ENCODE measurements at regions not wholly inside any gene's neighbourhood (a gene's known extent, or its start where the extent isn't known, plus 50 kb on each side); places are given as distances from the start of the nearest gene placed in this dataset.

DNA sequence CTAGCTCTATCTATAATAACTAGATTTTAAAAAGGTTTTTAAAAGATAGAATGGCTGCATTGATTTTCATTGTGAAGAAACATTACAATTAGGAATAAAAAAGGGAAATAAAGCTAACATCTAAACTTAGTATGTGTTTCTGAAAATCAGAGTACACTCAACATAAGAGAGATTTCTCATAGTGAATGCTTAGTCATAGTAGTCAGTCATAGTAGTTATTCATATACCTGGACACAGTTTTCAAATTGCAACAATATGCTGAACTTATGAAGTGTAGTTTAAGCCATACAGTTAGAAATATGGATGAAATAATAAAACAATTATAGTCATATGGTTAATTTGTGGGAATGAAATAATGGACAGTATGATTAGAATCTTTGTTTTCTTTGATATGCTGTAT lies 273.0 kb upstream of the CTNND2 start:
- H3K9me3 ChIP-seq, result no peaks in the 10 kb centered on the region
- no peak overlapping the region for H3K27ac ChIP-seq (ENCODE audit: low read length)
- no peaks in the 10 kb centered on the region for H3K27me3 Mint-ChIP-seq
- ChIA-PET CTCF (no interaction called here), POLR2A (no interaction called here)
- no peaks in the 10 kb centered on the region for H3K4me1 Mint-ChIP-seq
- no peak overlapping the region for H3K27ac Mint-ChIP-seq
- no peaks in the 10 kb centered on the region for H3K36me3 ChIP-seq (ENCODE audit: control insufficient read depth in 2 of 2, extremely low read depth in 1 of 2, insufficient read depth in 1 of 2, low read length in 1 of 2)
- no peak for DNase-seq
- no peak overlapping the region for H3K4me3 Mint-ChIP-seq
- no peaks in the 10 kb centered on the region for H3K4me1 ChIP-seq (ENCODE audit: control insufficient read depth in 1 of 2, extremely low read depth in 1 of 2, insufficient read depth in 2 of 2, low read length in 2 of 2)
- H3K9me3 Mint-ChIP-seq, result peaks cover 0 to 19% (median 11%) of the 10 kb centered on the region in 3 donors
- no peak overlapping the region for H3K4me3 ChIP-seq (ENCODE audit: control insufficient read depth in 1 of 2, extremely low read depth in 1 of 2, low read length in 1 of 2)
- H3K27me3 ChIP-seq (replicated peaks in 1 of 2; ENCODE audit: control insufficient read depth in 2 of 2, extremely low read depth in 1 of 2, insufficient read depth in 2 of 2, low read length in 1 of 2), result no peaks in the 10 kb centered on the region
- ATAC-seq (replicated peaks in 1 of 4), result no peak
- no peaks in the 10 kb centered on the region for H3K36me3 Mint-ChIP-seq

DNA sequence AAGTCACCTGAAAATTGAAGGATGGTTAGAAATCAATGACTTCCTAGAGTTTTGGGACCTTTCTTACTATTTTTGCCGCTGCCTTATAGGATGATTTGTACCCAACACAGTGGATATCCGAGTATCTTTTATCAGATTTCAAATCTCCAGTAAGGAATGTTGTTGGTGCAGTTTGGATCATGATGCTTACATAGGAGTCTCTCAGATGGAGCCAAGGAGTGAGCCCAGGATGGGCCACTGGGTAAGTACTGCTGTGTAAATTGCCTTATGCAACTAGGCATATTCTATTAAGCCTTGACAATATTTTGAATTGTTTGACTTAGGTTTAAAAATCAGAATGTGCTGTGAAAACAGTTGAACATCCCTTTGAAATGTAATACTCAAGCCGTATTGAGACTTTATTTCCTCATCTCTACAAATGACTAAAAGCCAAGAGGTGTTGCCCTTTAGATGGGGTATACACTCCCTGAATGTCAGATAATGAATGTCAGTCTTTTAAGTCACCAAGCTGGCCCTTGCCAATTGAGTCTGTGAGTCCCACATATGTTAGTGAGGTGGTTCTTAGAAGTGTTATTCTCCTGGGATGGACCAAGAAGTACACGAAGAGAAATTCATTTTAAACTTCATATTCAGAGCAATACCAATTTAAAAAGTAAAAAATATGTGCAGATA lies 271.8 kb upstream of the CTNND2 start:
- Histone ChIP-seq H3K36me3 (ENCODE audit: control insufficient read depth in 2 of 2, extremely low read depth in 1 of 2, insufficient read depth in 1 of 2, low read length in 1 of 2) (no peaks in the 10 kb centered on the region), H3K27ac (ENCODE audit: low read length) (no peak overlapping the region), H3K4me3 (ENCODE audit: control insufficient read depth in 1 of 2, extremely low read depth in 1 of 2, low read length in 1 of 2) (no peak overlapping the region), H3K4me1 (ENCODE audit: control insufficient read depth in 1 of 2, extremely low read depth in 1 of 2, insufficient read depth in 2 of 2, low read length in 2 of 2) (no peaks in the 10 kb centered on the region), H3K9me3 (no peaks in the 10 kb centered on the region), H3K27me3 (replicated peaks in 1 of 2; ENCODE audit: control insufficient read depth in 2 of 2, extremely low read depth in 1 of 2, insufficient read depth in 2 of 2, low read length in 1 of 2) (no peaks in the 10 kb centered on the region)
- no CpG with 5 or more reads among the region's 4 CpGs for WGBS (ENCODE audit: insufficient coverage)
- CTCF ChIA-PET, result no interaction called here
- peaks cover 0 to 14% (median 9%) of the 10 kb centered on the region in 3 donors for H3K9me3 Mint-ChIP-seq
- ATAC-seq (replicated peaks in 1 of 4), result no peak
- no peak for DNase-seq
- no peak overlapping the region for H3K4me3 Mint-ChIP-seq
- H3K27me3 Mint-ChIP-seq, result no peaks in the 10 kb centered on the region
- H3K4me1 Mint-ChIP-seq, result no peaks in the 10 kb centered on the region
- no peak overlapping the region for H3K27ac Mint-ChIP-seq
- POLR2A ChIA-PET, result no interaction called here
- H3K36me3 Mint-ChIP-seq, result no peaks in the 10 kb centered on the region

- Histone ChIP-seq H3K4me1 (ENCODE audit: control insufficient read depth in 1 of 2, extremely low read depth in 1 of 2, insufficient read depth in 2 of 2, low read length in 2 of 2) (no peaks in the 10 kb centered on the region), H3K27ac (ENCODE audit: low read length) (no peak overlapping the region), H3K9me3 (no peaks in the 10 kb centered on the region), H3K4me3 (ENCODE audit: control insufficient read depth in 1 of 2, extremely low read depth in 1 of 2, low read length in 1 of 2) (no peak overlapping the region), H3K27me3 (replicated peaks in 1 of 2; ENCODE audit: control insufficient read depth in 2 of 2, extremely low read depth in 1 of 2, insufficient read depth in 2 of 2, low read length in 1 of 2) (no peaks in the 10 kb centered on the region), H3K36me3 (ENCODE audit: control insufficient read depth in 2 of 2, extremely low read depth in 1 of 2, insufficient read depth in 1 of 2, low read length in 1 of 2) (no peaks in the 10 kb centered on the region)
- DNase-seq, result no peak
- Mint-ChIP-seq H3K36me3 (no peaks in the 10 kb centered on the region), H3K27ac (no peak overlapping the region), H3K9me3 (peaks cover 0 to 12% (median 7%) of the 10 kb centered on the region in 3 donors), H3K4me1 (no peaks in the 10 kb centered on the region), H3K4me3 (no peak overlapping the region), H3K27me3 (no peaks in the 10 kb centered on the region)
- CTCF ChIA-PET, result no interaction called here
- WGBS (ENCODE audit: insufficient coverage), result no CpG with 5 or more reads among the region's 2 CpGs
- POLR2A ChIA-PET, result no interaction called here
- ATAC-seq (replicated peaks in 1 of 4), result no peak
These were observed 270.5 kb upstream of the CTNND2 start for GRCh38 chr5:12174734-12175133.

- POLR2A ChIA-PET, result no interaction called here
- Mint-ChIP-seq H3K36me3 (no peaks in the 10 kb centered on the region), H3K27me3 (no peaks in the 10 kb centered on the region), H3K4me3 (no peak overlapping the region), H3K9me3 (peaks cover 9 to 20% (median 12%) of the 10 kb centered on the region in 3 donors), H3K27ac (no peak overlapping the region), H3K4me1 (no peaks in the 10 kb centered on the region)
- Histone ChIP-seq H3K27me3 (replicated peaks in 1 of 2; ENCODE audit: control insufficient read depth in 2 of 2, extremely low read depth in 1 of 2, insufficient read depth in 2 of 2, low read length in 1 of 2) (no peaks in the 10 kb centered on the region), H3K36me3 (ENCODE audit: control insufficient read depth in 2 of 2, extremely low read depth in 1 of 2, insufficient read depth in 1 of 2, low read length in 1 of 2) (no peaks in the 10 kb centered on the region), H3K27ac (ENCODE audit: low read length) (no peak overlapping the region), H3K4me3 (ENCODE audit: control insufficient read depth in 1 of 2, extremely low read depth in 1 of 2, low read length in 1 of 2) (no peak overlapping the region), H3K4me1 (ENCODE audit: control insufficient read depth in 1 of 2, extremely low read depth in 1 of 2, insufficient read depth in 2 of 2, low read length in 2 of 2) (no peaks in the 10 kb centered on the region), H3K9me3 (no peaks in the 10 kb centered on the region)
- CTCF ChIA-PET, result no interaction called here
- DNase-seq (no peak), ATAC-seq (replicated peaks in 1 of 4) (no peak)
- WGBS (ENCODE audit: insufficient coverage), result no CpG with 5 or more reads among the region's 1 CpG
These were observed 265.3 kb upstream of the CTNND2 start for GRCh38 chr5:12169536-12169935.

DNA sequence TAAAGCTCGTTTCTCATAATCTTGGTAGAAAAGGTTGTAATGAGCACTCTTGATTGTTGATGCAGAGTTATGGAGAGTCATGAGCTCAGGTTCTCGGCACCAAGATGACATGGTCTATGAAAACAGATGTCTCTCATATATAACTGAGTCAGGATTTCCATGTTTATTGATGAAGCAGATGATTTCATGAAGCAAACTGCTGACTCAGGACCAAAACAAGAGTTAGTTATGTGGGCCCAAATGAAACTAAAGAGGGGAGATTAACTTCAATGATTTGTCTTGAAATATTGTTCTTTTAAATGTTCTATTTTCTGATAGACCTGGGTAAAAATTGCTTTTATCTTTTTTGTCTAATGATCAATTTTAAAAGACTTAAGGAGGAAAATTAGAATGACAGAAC lies 258.6 kb upstream of the CTNND2 start:
- Mint-ChIP-seq H3K36me3 (no peaks in the 10 kb centered on the region), H3K9me3 (peaks cover 23 to 33% (median 32%) of the 10 kb centered on the region in 3 donors), H3K4me3 (no peak overlapping the region), H3K27me3 (no peaks in the 10 kb centered on the region), H3K27ac (no peak overlapping the region), H3K4me1 (no peaks in the 10 kb centered on the region)
- no peaks in the 10 kb centered on the region for H3K4me1 ChIP-seq (ENCODE audit: control insufficient read depth in 1 of 2, extremely low read depth in 1 of 2, insufficient read depth in 2 of 2, low read length in 2 of 2)
- H3K36me3 ChIP-seq (ENCODE audit: control insufficient read depth in 2 of 2, extremely low read depth in 1 of 2, insufficient read depth in 1 of 2, low read length in 1 of 2), result no peaks in the 10 kb centered on the region
- H3K27ac ChIP-seq (ENCODE audit: low read length), result no peak overlapping the region
- WGBS (ENCODE audit: insufficient coverage), result no CpG with 5 or more reads among the region's 2 CpGs
- POLR2A ChIA-PET, result no interaction called here
- H3K27me3 ChIP-seq (replicated peaks in 1 of 2; ENCODE audit: control insufficient read depth in 2 of 2, extremely low read depth in 1 of 2, insufficient read depth in 2 of 2, low read length in 1 of 2), result no peaks in the 10 kb centered on the region
- H3K4me3 ChIP-seq (ENCODE audit: control insufficient read depth in 1 of 2, extremely low read depth in 1 of 2, low read length in 1 of 2), result no peak overlapping the region
- ATAC-seq (replicated peaks in 1 of 4), result no peak
- no peak for DNase-seq
- H3K9me3 ChIP-seq, result no peaks in the 10 kb centered on the region
- CTCF ChIA-PET, result no interaction called here

GRCh38 chr5:12147513-12147912 lies 243.3 kb upstream of the CTNND2 start:
- no peak overlapping the region for H3K27ac ChIP-seq (ENCODE audit: low read length)
- ChIA-PET CTCF (no interaction called here), POLR2A (no interaction called here)
- Mint-ChIP-seq H3K27me3 (no peaks in the 10 kb centered on the region), H3K4me1 (no peaks in the 10 kb centered on the region), H3K36me3 (no peaks in the 10 kb centered on the region), H3K9me3 (peaks cover 16 to 36% (median 19%) of the 10 kb centered on the region in 3 donors), H3K27ac (no peak overlapping the region), H3K4me3 (no peak overlapping the region)
- ATAC-seq (replicated peaks in 1 of 4) (no peak), DNase-seq (no peak)
- no peaks in the 10 kb centered on the region for H3K27me3 ChIP-seq (replicated peaks in 1 of 2; ENCODE audit: control insufficient read depth in 2 of 2, extremely low read depth in 1 of 2, insufficient read depth in 2 of 2, low read length in 1 of 2)
- H3K4me3 ChIP-seq (ENCODE audit: control insufficient read depth in 1 of 2, extremely low read depth in 1 of 2, low read length in 1 of 2), result no peak overlapping the region
- H3K36me3 ChIP-seq (ENCODE audit: control insufficient read depth in 2 of 2, extremely low read depth in 1 of 2, insufficient read depth in 1 of 2, low read length in 1 of 2), result no peaks in the 10 kb centered on the region
- H3K9me3 ChIP-seq, result no peaks in the 10 kb centered on the region
- no peaks in the 10 kb centered on the region for H3K4me1 ChIP-seq (ENCODE audit: control insufficient read depth in 1 of 2, extremely low read depth in 1 of 2, insufficient read depth in 2 of 2, low read length in 2 of 2)

- DNase-seq, result no peak
- no peak for ATAC-seq (replicated peaks in 1 of 4)
- H3K27me3 Mint-ChIP-seq, result no peaks in the 10 kb centered on the region
- Histone ChIP-seq H3K9me3 (no peaks in the 10 kb centered on the region), H3K27me3 (replicated peaks in 1 of 2; ENCODE audit: control insufficient read depth in 2 of 2, extremely low read depth in 1 of 2, insufficient read depth in 2 of 2, low read length in 1 of 2) (no peaks in the 10 kb centered on the region), H3K27ac (ENCODE audit: low read length) (no peak overlapping the region), H3K4me1 (ENCODE audit: control insufficient read depth in 1 of 2, extremely low read depth in 1 of 2, insufficient read depth in 2 of 2, low read length in 2 of 2) (no peaks in the 10 kb centered on the region), H3K4me3 (ENCODE audit: control insufficient read depth in 1 of 2, extremely low read depth in 1 of 2, low read length in 1 of 2) (no peak overlapping the region), H3K36me3 (ENCODE audit: control insufficient read depth in 2 of 2, extremely low read depth in 1 of 2, insufficient read depth in 1 of 2, low read length in 1 of 2) (no peaks in the 10 kb centered on the region)
- H3K4me3 Mint-ChIP-seq, result no peak overlapping the region
- no peaks in the 10 kb centered on the region for H3K4me1 Mint-ChIP-seq
- 75% methylated on average over 2 of the region's 2 CpGs for WGBS (ENCODE audit: insufficient coverage)
- H3K9me3 Mint-ChIP-seq, result peaks cover 15 to 39% (median 32%) of the 10 kb centered on the region in 3 donors
- no peak overlapping the region for H3K27ac Mint-ChIP-seq
- ChIA-PET POLR2A (no interaction called here), CTCF (no interaction called here)
- no peaks in the 10 kb centered on the region for H3K36me3 Mint-ChIP-seq
These were observed 237.2 kb upstream of the CTNND2 start for GRCh38 chr5:12141496-12141895.
